ENCODE measurements at regions not wholly inside any gene's neighbourhood (a gene's known extent, or its start where the extent isn't known, plus 50 kb on each side); places are given as distances from the start of the nearest gene placed in this dataset.

DNA sequence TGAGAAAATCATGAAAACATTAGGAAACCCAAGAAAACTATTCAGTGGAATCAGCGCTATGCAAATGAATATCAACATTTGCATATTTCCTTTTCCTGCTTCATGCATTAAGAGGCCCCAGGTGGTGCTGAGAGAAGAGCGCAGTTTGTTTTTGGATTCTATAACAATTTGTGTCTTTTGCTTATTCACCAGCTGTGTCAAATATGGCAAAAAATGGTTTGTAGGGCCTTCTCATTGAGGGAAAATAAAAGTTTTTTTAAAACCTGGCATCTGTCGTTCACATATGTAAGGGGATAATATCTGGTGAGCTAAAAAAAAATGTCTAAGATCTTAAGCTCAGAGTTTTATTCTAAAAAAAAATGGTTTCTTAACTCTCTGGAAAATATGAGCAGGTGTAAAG lies 122.5 kb upstream of the ROBO2 start:
- ATAC-seq: no peak
- TF ChIP-seq GLIS3 (CRISPR knock-in tag; IDR thresholded peaks at IDR 0.05) (no peak), BACH2 (CRISPR knock-in tag; IDR thresholded peaks at IDR 0.05; ENCODE audit: borderline replicate concordance) (no peak), ESRRG (CRISPR knock-in tag; IDR thresholded peaks at IDR 0.05) (no peak), ZNF70 (CRISPR knock-in tag; IDR thresholded peaks at IDR 0.05) (no peak), ZNF565 (CRISPR knock-in tag; conservative IDR thresholded peaks at IDR 0.05; ENCODE audit: low read depth) (no peak), ISL1 (CRISPR knock-in tag; IDR thresholded peaks at IDR 0.05) (no peak), ARNTL (CRISPR knock-in tag; IDR thresholded peaks at IDR 0.05; ENCODE audit: borderline replicate concordance, low read depth) (no peak), TOX (CRISPR knock-in tag; IDR thresholded peaks at IDR 0.05; ENCODE audit: borderline replicate concordance) (no peak), SNAI2 (CRISPR knock-in tag; IDR thresholded peaks at IDR 0.05) (no peak), RARB (CRISPR knock-in tag; IDR thresholded peaks at IDR 0.05) (no peak), ZC3H10 (CRISPR knock-in tag; IDR thresholded peaks at IDR 0.05) (no peak)
- TF ChIP-seq, protein P1, sequence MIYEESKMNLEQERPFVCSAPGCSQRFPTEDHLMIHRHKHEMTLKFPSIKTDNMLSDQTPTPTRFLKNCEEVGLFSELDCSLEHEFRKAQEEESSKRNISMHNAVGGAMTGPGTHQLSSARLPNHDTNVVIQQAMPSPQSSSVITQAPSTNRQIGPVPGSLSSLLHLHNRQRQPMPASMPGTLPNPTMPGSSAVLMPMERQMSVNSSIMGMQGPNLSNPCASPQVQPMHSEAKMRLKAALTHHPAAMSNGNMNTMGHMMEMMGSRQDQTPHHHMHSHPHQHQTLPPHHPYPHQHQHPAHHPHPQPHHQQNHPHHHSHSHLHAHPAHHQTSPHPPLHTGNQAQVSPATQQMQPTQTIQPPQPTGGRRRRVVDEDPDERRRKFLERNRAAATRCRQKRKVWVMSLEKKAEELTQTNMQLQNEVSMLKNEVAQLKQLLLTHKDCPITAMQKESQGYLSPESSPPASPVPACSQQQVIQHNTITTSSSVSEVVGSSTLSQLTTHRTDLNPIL (CRISPR knock-in tag; IDR thresholded peaks at IDR 0.05; ENCODE audit: low read depth): no peak
- TF ChIP-seq, protein P2, sequence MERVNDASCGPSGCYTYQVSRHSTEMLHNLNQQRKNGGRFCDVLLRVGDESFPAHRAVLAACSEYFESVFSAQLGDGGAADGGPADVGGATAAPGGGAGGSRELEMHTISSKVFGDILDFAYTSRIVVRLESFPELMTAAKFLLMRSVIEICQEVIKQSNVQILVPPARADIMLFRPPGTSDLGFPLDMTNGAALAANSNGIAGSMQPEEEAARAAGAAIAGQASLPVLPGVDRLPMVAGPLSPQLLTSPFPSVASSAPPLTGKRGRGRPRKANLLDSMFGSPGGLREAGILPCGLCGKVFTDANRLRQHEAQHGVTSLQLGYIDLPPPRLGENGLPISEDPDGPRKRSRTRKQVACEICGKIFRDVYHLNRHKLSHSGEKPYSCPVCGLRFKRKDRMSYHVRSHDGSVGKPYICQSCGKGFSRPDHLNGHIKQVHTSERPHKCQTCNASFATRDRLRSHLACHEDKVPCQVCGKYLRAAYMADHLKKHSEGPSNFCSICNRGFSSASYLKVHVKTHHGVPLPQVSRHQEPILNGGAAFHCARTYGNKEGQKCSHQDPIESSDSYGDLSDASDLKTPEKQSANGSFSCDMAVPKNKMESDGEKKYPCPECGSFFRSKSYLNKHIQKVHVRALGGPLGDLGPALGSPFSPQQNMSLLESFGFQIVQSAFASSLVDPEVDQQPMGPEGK (CRISPR knock-in tag; IDR thresholded peaks at IDR 0.05; ENCODE audit: borderline replicate concordance): no peak
- TF ChIP-seq, protein P3, sequence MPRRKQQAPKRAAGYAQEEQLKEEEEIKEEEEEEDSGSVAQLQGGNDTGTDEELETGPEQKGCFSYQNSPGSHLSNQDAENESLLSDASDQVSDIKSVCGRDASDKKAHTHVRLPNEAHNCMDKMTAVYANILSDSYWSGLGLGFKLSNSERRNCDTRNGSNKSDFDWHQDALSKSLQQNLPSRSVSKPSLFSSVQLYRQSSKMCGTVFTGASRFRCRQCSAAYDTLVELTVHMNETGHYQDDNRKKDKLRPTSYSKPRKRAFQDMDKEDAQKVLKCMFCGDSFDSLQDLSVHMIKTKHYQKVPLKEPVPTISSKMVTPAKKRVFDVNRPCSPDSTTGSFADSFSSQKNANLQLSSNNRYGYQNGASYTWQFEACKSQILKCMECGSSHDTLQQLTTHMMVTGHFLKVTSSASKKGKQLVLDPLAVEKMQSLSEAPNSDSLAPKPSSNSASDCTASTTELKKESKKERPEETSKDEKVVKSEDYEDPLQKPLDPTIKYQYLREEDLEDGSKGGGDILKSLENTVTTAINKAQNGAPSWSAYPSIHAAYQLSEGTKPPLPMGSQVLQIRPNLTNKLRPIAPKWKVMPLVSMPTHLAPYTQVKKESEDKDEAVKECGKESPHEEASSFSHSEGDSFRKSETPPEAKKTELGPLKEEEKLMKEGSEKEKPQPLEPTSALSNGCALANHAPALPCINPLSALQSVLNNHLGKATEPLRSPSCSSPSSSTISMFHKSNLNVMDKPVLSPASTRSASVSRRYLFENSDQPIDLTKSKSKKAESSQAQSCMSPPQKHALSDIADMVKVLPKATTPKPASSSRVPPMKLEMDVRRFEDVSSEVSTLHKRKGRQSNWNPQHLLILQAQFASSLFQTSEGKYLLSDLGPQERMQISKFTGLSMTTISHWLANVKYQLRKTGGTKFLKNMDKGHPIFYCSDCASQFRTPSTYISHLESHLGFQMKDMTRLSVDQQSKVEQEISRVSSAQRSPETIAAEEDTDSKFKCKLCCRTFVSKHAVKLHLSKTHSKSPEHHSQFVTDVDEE (CRISPR knock-in tag; IDR thresholded peaks at IDR 0.05): no peak
- TF ChIP-seq, protein P4, sequence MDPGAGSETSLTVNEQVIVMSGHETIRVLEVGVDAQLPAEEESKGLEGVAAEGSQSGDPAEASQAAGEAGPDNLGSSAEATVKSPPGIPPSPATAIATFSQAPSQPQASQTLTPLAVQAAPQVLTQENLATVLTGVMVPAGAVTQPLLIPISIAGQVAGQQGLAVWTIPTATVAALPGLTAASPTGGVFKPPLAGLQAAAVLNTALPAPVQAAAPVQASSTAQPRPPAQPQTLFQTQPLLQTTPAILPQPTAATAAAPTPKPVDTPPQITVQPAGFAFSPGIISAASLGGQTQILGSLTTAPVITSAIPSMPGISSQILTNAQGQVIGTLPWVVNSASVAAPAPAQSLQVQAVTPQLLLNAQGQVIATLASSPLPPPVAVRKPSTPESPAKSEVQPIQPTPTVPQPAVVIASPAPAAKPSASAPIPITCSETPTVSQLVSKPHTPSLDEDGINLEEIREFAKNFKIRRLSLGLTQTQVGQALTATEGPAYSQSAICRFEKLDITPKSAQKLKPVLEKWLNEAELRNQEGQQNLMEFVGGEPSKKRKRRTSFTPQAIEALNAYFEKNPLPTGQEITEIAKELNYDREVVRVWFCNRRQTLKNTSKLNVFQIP (CRISPR knock-in tag; IDR thresholded peaks at IDR 0.05; ENCODE audit: borderline replicate concordance, low read depth): no peak

DNA sequence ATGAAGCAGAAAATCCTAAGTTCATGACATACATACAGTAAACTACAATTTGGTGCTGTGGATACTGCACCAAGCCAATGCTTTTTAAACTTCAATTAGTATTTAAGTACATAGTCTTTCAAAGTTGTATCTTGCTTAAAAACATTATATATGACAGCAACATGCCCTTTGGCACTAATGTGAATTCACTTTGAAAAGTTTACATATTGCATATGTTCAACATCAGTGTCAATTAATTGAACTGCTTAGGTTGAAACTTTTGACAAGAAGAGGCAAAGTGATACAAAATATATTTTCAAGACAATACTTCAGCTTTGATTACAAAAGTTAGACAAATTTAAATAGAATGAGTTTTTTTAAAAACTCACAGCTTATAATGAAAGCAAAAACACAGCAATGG lies 119.4 kb upstream of the ROBO2 start:
- no peak for ATAC-seq
- no peak for TF ChIP-seq GLIS3 (CRISPR knock-in tag; IDR thresholded peaks at IDR 0.05)
- TF ChIP-seq TCF4 (CRISPR knock-in tag; IDR thresholded peaks at IDR 0.05; ENCODE audit: borderline replicate concordance): no peak
- TF ChIP-seq, protein P1 (CRISPR knock-in tag; IDR thresholded peaks at IDR 0.05; ENCODE audit: low read depth): no peak

DNA sequence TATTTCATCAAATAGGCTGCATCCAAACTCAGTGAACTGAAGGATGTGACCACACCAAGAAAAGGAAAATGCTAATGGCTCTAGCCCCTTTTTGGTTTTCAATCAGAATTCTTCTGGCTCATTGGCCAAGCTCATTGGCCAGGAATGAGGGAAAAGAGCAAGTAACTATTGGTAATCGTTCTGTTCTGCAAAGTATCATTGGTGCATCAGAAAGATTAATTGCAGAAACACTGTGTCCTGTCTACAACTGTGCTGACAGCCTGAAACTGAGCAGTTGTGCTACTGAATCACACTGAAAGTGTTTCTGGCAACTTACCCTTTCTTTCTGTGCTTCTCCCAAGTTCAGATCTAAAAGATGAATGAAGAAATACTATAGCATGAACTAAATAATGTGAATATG lies 116.4 kb upstream of the ROBO2 start:
- TF ChIP-seq TCF4 (CRISPR knock-in tag; IDR thresholded peaks at IDR 0.05; ENCODE audit: borderline replicate concordance): no peak
- no peak for TF ChIP-seq OSR1 (CRISPR knock-in tag; IDR thresholded peaks at IDR 0.05)
- no peak for TF ChIP-seq GLIS3 (CRISPR knock-in tag; IDR thresholded peaks at IDR 0.05)
- no peak for TF ChIP-seq ZNF8 (CRISPR knock-in tag; IDR thresholded peaks at IDR 0.05)
- TF ChIP-seq, protein P3 (CRISPR knock-in tag; IDR thresholded peaks at IDR 0.05): no peak
- TF ChIP-seq, protein P2 (CRISPR knock-in tag; IDR thresholded peaks at IDR 0.05; ENCODE audit: borderline replicate concordance): no peak
- no peak for TF ChIP-seq CSDC2 (CRISPR knock-in tag; IDR thresholded peaks at IDR 0.05)
- no peak for TF ChIP-seq BACH2 (CRISPR knock-in tag; IDR thresholded peaks at IDR 0.05; ENCODE audit: borderline replicate concordance)
- ATAC-seq: no peak

Measured in SK-N-SH treated with all-trans-retinoic acid at 6 μM for 48 hours (cell line).